HL-60 (cell line): ENCODE measurements at regions not wholly inside any gene's neighbourhood (a gene's known extent, or its start where the extent isn't known, plus 50 kb on each side); places are given as distances from the start of the nearest gene placed in this dataset.

ENCODE experiments used
- DNase-seq, 2 experiments: peaks; one replicate each; pipeline ENCODE4 v3.0.0-alpha.2; 2010 to 2020; ENCODE audit warnings: low read depth in 1 of 2, low spot score in 1 of 2
- H3K27ac ChIP-seq: fragments of 250-450 bp; sonication (Bioruptor Pico); replicated peaks from 2 replicates; pipeline ENCODE4 v1.5.1; 2020; ENCODE audit warnings: mild to moderate bottlenecking, moderate library complexity
- H3K27me3 ChIP-seq: fragments of 250-450 bp; sonication (Bioruptor Pico); 2 replicates; pipeline ENCODE4 v1.5.1; 2021; ENCODE audit warnings: mild to moderate bottlenecking, moderate library complexity; ENCODE audit not compliant: insufficient read depth, poor library complexity, severe bottlenecking
- H3K4me3 ChIP-seq: replicated peaks from 2 replicates; pipeline ENCODE4 v1.5.1; 2011; ENCODE audit warnings: mild to moderate bottlenecking, control low read depth, low read length; ENCODE audit not compliant: insufficient read depth
- GABPA ChIP-seq: IDR thresholded peaks from 2 replicates; pipeline ENCODE4 v1.6.1; 2012; ENCODE audit warnings: low read depth
- POLR2AphosphoS5 ChIP-seq: IDR thresholded peaks from 2 replicates; pipeline ENCODE4 v1.6.1; 2012; ENCODE audit warnings: low read depth
- SPI1 ChIP-seq: IDR thresholded peaks from 2 replicates; pipeline ENCODE4 v1.6.1; 2012; ENCODE audit warnings: low read depth, mild to moderate bottlenecking, borderline replicate concordance
- TF ChIP-seq, protein P1 (sequence below): IDR thresholded peaks from 2 replicates; pipeline ENCODE4 v1.6.1; 2012; ENCODE audit warnings: low read depth; ENCODE audit not compliant: insufficient replicate concordance
- TF ChIP-seq, protein P2 (sequence below): IDR thresholded peaks from one replicate; pipeline ENCODE4 v1.5.1; 2011; ENCODE audit warnings: low read length, control low read depth, inconsistent platforms; ENCODE audit not compliant: insufficient read depth

DNA sequence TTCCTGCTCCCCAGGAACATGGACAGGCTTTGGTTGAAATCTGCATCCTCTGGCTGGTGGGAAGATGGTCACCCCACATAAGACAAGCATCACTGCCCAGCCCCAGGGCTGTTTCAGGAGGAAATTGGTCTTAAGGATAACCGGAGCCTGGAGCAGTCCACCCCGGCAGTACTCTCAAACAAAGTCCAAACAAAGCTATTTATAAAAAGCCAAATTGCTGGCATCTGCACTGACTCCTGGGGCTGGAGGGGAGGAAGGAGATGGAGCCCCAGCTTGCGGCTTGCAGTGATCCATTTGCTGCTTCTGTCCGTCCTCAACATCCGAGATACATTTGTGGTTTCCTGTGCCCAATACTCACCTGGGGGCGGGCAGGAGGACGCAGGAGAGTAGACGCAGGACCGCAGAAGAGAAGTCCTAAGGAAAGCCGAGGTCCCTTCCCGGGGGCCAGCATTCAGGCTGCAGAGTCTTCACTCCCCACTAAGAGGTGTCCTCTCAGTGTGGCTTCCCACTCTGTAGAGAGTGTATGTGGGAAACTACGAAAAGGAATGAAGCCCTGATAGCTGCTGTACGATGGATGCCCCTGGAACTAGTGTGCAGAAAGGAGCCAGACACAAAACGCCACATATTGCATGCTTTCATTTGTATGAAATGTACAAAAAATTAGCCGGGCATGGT, 107.3 kb upstream of the FGF3 start:
- no peak overlapping the region for H3K27ac ChIP-seq
- peaks cover 10% of the 10 kb centered on the region for H3K27me3 ChIP-seq
- no peak for TF ChIP-seq POLR2AphosphoS5
- TF ChIP-seq, protein P1, sequence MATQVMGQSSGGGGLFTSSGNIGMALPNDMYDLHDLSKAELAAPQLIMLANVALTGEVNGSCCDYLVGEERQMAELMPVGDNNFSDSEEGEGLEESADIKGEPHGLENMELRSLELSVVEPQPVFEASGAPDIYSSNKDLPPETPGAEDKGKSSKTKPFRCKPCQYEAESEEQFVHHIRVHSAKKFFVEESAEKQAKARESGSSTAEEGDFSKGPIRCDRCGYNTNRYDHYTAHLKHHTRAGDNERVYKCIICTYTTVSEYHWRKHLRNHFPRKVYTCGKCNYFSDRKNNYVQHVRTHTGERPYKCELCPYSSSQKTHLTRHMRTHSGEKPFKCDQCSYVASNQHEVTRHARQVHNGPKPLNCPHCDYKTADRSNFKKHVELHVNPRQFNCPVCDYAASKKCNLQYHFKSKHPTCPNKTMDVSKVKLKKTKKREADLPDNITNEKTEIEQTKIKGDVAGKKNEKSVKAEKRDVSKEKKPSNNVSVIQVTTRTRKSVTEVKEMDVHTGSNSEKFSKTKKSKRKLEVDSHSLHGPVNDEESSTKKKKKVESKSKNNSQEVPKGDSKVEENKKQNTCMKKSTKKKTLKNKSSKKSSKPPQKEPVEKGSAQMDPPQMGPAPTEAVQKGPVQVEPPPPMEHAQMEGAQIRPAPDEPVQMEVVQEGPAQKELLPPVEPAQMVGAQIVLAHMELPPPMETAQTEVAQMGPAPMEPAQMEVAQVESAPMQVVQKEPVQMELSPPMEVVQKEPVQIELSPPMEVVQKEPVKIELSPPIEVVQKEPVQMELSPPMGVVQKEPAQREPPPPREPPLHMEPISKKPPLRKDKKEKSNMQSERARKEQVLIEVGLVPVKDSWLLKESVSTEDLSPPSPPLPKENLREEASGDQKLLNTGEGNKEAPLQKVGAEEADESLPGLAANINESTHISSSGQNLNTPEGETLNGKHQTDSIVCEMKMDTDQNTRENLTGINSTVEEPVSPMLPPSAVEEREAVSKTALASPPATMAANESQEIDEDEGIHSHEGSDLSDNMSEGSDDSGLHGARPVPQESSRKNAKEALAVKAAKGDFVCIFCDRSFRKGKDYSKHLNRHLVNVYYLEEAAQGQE, result no peak
- TF ChIP-seq SPI1, result no peak
- TF ChIP-seq GABPA, result no peak
- TF ChIP-seq, protein P2, sequence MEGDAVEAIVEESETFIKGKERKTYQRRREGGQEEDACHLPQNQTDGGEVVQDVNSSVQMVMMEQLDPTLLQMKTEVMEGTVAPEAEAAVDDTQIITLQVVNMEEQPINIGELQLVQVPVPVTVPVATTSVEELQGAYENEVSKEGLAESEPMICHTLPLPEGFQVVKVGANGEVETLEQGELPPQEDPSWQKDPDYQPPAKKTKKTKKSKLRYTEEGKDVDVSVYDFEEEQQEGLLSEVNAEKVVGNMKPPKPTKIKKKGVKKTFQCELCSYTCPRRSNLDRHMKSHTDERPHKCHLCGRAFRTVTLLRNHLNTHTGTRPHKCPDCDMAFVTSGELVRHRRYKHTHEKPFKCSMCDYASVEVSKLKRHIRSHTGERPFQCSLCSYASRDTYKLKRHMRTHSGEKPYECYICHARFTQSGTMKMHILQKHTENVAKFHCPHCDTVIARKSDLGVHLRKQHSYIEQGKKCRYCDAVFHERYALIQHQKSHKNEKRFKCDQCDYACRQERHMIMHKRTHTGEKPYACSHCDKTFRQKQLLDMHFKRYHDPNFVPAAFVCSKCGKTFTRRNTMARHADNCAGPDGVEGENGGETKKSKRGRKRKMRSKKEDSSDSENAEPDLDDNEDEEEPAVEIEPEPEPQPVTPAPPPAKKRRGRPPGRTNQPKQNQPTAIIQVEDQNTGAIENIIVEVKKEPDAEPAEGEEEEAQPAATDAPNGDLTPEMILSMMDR, result no peak
- no peak overlapping the region for H3K4me3 ChIP-seq
- no peak for DNase-seq

DNA sequence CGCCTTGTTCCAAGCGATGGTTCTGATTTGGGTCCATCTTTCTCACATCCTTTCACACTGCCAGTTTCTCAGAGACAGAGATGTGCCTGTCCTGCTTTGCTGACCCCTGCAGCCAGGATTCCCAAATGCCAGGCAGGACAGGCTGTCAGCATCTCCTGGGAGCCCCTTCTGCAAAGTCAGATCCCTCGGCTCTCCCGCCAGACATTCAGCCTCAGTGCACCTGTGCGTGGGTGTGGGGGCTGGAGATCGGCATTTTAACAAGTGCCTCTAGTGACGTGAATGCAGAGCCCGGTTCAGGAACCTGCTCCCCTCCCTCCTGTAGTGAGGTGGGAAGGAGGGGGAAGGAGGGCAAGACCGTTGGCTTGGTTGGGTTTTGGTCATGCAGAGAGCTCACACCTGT, 108.9 kb upstream of the FGF3 start:
- H3K27ac ChIP-seq, result no peak overlapping the region
- TF ChIP-seq SPI1 (no peak), POLR2AphosphoS5 (no peak), GABPA (no peak)
- TF ChIP-seq, protein P2, result no peak
- TF ChIP-seq, protein P1, result no peak
- no peak for DNase-seq
- no peak overlapping the region for H3K4me3 ChIP-seq
- peaks cover 10% of the 10 kb centered on the region for H3K27me3 ChIP-seq

DNA sequence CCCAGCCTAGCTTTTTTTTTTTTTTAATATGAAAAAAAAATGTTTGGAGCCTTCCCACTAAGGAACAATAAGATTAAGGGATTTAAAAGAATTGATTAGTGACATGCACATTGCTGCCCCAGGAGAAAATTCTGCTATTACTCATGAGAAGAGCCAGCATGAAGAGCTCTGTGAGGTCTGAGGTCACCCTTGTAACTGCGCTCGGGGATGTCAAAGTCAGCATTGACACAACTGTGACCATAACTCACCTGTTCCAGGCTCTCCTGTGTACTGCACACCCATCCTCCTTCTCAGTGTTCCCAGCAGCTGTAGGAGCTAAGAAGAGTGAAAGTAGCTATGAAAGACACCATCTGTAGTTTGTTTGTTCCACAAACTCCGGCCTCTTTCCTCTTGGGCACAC, 109.8 kb upstream of the FGF3 start:
- DNase-seq, result no peak
- Histone ChIP-seq H3K27me3 (peaks cover 10% of the 10 kb centered on the region), H3K27ac (no peak overlapping the region), H3K4me3 (no peak overlapping the region)
- TF ChIP-seq POLR2AphosphoS5 (no peak), SPI1 (no peak), GABPA (no peak)
- TF ChIP-seq, protein P2, result no peak
- TF ChIP-seq, protein P1, result no peak
